Astrocyte (in vitro differentiated cells and primary cell): ENCODE measurements at regions not wholly inside any gene's neighbourhood (a gene's known extent, or its start where the extent isn't known, plus 50 kb on each side); places are given as distances from the start of the nearest gene placed in this dataset.

Experiments used
- DNase-seq: peaks from one replicate; pipeline ENCODE4 v3.0.0-alpha.2; 2010; ENCODE audit warnings: low read depth
- FAIRE-seq: peaks from 2 replicates; lab custom pipeline; 2011; peaks lifted over from hg19 to GRCh38; lab: Jason Lieb, UNC
- H2AFZ ChIP-seq: 2 replicates; pipeline ENCODE4 v1.6.0; 2012; ENCODE audit warnings: low read depth, low read length, inconsistent platforms
- H3K27ac ChIP-seq: 2 replicates; pipeline ENCODE4 v1.5.1; 2011; ENCODE audit warnings: low read depth, low read length, inconsistent platforms
- H3K27me3 ChIP-seq: 2 replicates; pipeline ENCODE4 v1.6.0; 2011; ENCODE audit warnings: low read length, inconsistent platforms; ENCODE audit not compliant: insufficient read depth
- H3K36me3 ChIP-seq: 2 replicates; pipeline ENCODE4 v1.5.1; 2011; ENCODE audit warnings: low read length, inconsistent platforms; ENCODE audit not compliant: insufficient read depth
- H3K4me1 ChIP-seq: 2 replicates; pipeline ENCODE4 v1.5.1; 2011; ENCODE audit warnings: low read length, inconsistent platforms; ENCODE audit not compliant: insufficient read depth
- H3K4me2 ChIP-seq: 2 replicates; pipeline ENCODE4 v1.6.0; 2012; ENCODE audit warnings: low read length, inconsistent platforms
- H3K4me3 ChIP-seq: 2 replicates; pipeline ENCODE4 v1.5.1; 2011; ENCODE audit warnings: low read depth, mild to moderate bottlenecking, low read length, inconsistent platforms; ENCODE audit not compliant: insufficient read depth
- H3K79me2 ChIP-seq: 2 replicates; pipeline ENCODE4 v1.6.0; 2012; ENCODE audit warnings: mild to moderate bottlenecking, low read length, inconsistent platforms; ENCODE audit not compliant: insufficient read depth
- H3K9ac ChIP-seq: 2 replicates; pipeline ENCODE4 v1.6.0; 2012; ENCODE audit warnings: mild to moderate bottlenecking, low read length, inconsistent platforms
- H3K9me3 ChIP-seq: 2 replicates; pipeline ENCODE4 v1.5.1; 2012; ENCODE audit warnings: low read depth, mild to moderate bottlenecking, low read length, inconsistent platforms; ENCODE audit not compliant: insufficient read depth
- H4K20me1 ChIP-seq: 2 replicates; pipeline ENCODE4 v1.6.0; 2012; ENCODE audit warnings: low read length, inconsistent platforms; ENCODE audit not compliant: insufficient read depth
- H3K27ac Mint-ChIP-seq: one replicate; pipeline ENCODE4 v1.8.0; 2021; ENCODE audit warnings: mild to moderate bottlenecking, mixed read lengths; ENCODE audit not compliant: unreplicated experiment
- H3K27me3 Mint-ChIP-seq: one replicate; pipeline ENCODE4 v1.8.0; 2021; ENCODE audit warnings: low read depth, mixed read lengths; ENCODE audit not compliant: unreplicated experiment
- H3K36me3 Mint-ChIP-seq: one replicate; pipeline ENCODE4 v1.8.0; 2021; ENCODE audit warnings: low read depth, mixed read lengths; ENCODE audit not compliant: unreplicated experiment
- H3K4me1 Mint-ChIP-seq: one replicate; pipeline ENCODE4 v1.8.0; 2021; ENCODE audit warnings: low read depth, mixed read lengths; ENCODE audit not compliant: unreplicated experiment
- H3K4me3 Mint-ChIP-seq: one replicate; pipeline ENCODE4 v1.8.0; 2021; ENCODE audit warnings: mild to moderate bottlenecking, moderate library complexity, mixed read lengths; ENCODE audit not compliant: unreplicated experiment
- H3K9me3 Mint-ChIP-seq: one replicate; pipeline ENCODE4 v1.8.0; 2021; ENCODE audit warnings: mild to moderate bottlenecking, mixed read lengths; ENCODE audit not compliant: unreplicated experiment
- EZH2 ChIP-seq: IDR thresholded peaks from 2 replicates; pipeline ENCODE4 v1.6.1; 2012; ENCODE audit warnings: mild to moderate bottlenecking, low read length, inconsistent platforms; ENCODE audit not compliant: insufficient read depth
- TF ChIP-seq, protein P1 (sequence below): IDR thresholded peaks from 2 replicates; pipeline ENCODE4 v1.5.1; 2011; ENCODE audit warnings: low read depth, mild to moderate bottlenecking, inconsistent platforms, low read length, moderate library complexity; ENCODE audit not compliant: insufficient read depth

DNA sequence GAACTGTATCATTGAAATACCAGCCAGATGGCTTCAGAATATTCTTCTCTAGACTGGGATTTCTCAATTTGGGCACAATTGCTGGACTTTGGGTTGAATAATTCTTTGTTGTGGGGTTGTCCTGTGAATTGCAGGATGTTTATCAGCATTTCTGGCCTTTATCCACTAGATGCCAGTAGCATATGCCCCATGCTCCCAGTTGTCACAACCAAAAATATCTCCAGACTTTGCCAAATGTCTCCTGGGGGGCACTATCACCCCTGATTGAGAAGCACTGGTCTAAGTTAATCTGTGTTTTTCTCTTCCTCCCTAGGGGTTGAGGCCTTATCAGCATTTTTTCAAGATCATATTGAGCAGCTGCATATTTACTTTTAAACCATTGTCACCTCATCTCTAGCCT, 204.9 kb upstream of the SP8 start:
- DNase-seq, result no peak
- no peak for TF ChIP-seq EZH2
- TF ChIP-seq, protein P1, sequence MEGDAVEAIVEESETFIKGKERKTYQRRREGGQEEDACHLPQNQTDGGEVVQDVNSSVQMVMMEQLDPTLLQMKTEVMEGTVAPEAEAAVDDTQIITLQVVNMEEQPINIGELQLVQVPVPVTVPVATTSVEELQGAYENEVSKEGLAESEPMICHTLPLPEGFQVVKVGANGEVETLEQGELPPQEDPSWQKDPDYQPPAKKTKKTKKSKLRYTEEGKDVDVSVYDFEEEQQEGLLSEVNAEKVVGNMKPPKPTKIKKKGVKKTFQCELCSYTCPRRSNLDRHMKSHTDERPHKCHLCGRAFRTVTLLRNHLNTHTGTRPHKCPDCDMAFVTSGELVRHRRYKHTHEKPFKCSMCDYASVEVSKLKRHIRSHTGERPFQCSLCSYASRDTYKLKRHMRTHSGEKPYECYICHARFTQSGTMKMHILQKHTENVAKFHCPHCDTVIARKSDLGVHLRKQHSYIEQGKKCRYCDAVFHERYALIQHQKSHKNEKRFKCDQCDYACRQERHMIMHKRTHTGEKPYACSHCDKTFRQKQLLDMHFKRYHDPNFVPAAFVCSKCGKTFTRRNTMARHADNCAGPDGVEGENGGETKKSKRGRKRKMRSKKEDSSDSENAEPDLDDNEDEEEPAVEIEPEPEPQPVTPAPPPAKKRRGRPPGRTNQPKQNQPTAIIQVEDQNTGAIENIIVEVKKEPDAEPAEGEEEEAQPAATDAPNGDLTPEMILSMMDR, result no peak
- no peak overlapping the region for H3K27ac Mint-ChIP-seq

DNA sequence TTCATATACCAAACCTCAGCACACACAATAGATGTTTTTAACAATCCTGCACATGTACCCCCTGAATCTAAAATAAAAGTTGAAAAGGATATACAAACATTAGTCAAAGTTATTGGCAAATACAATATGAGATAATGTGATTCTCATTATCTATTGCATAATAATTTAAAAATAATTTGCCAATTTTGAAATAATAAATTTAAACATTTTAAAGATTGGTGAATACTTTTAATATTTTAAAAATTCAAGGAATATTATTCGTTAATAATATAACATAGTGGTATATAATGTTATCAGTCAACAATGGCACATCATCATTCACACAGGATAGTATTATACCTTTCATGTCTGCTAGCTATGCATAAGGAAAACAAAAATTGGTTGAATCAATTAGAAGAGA, 207.0 kb upstream of the SP8 start:
- no peaks in the 10 kb centered on the region for H3K4me1 ChIP-seq
- H3K9me3 ChIP-seq, result no peaks in the 10 kb centered on the region
- Mint-ChIP-seq H3K9me3 (peaks cover 2% of the 10 kb centered on the region), H3K36me3 (no peaks in the 10 kb centered on the region), H3K27me3 (no peaks in the 10 kb centered on the region), H3K27ac (no peak overlapping the region), H3K4me3 (no peak overlapping the region), H3K4me1 (peaks cover 6% of the 10 kb centered on the region)
- H3K4me2 ChIP-seq, result no peak overlapping the region
- H3K79me2 ChIP-seq, result no peaks in the 10 kb centered on the region
- no peak for DNase-seq
- no peak overlapping the region for H3K4me3 ChIP-seq
- H4K20me1 ChIP-seq, result no peaks in the 10 kb centered on the region
- no peak overlapping the region for H2AFZ ChIP-seq
- H3K9ac ChIP-seq, result no peak overlapping the region
- TF ChIP-seq, protein P1, result no peak
- TF ChIP-seq EZH2, result no peak
- no peak for FAIRE-seq
- H3K27ac ChIP-seq, result no peak overlapping the region
- no peaks in the 10 kb centered on the region for H3K27me3 ChIP-seq
- H3K36me3 ChIP-seq, result no peaks in the 10 kb centered on the region

More for the DNA sequence above, 204.9 kb upstream of the SP8 start:
- Histone ChIP-seq H3K4me2 (no peak overlapping the region), H4K20me1 (no peaks in the 10 kb centered on the region), H3K79me2 (no peaks in the 10 kb centered on the region), H3K27ac (no peak overlapping the region), H3K9me3 (no peaks in the 10 kb centered on the region), H2AFZ (no peak overlapping the region), H3K4me1 (no peaks in the 10 kb centered on the region), H3K9ac (no peak overlapping the region), H3K4me3 (no peak overlapping the region), H3K36me3 (no peaks in the 10 kb centered on the region), H3K27me3 (no peaks in the 10 kb centered on the region)
- FAIRE-seq, result no peak
- Mint-ChIP-seq H3K4me3 (no peak overlapping the region), H3K36me3 (no peaks in the 10 kb centered on the region), H3K27me3 (no peaks in the 10 kb centered on the region), H3K9me3 (no peaks in the 10 kb centered on the region), H3K4me1 (no peaks in the 10 kb centered on the region)

DNA sequence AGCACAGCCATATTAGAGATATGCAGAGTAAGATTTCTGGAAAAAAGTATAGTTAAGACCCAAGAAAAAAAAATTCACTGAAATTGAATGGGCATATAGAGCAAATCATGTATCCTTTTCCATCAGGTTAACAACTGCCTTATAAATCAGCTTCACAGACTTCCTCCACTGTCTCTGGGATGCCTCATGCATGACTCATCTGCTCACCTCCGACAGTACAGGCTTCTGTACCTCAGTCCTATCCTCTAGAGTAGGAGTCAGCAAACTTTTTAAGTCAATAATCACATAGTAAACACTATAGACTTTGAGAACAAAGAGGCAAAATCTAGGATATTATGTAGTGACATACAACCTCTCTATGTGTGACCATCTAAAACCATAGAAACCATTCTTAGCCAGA, 211.6 kb upstream of the SP8 start:
- no peaks in the 10 kb centered on the region for H4K20me1 ChIP-seq
- H3K27me3 ChIP-seq, result no peaks in the 10 kb centered on the region
- Mint-ChIP-seq H3K4me3 (no peak overlapping the region), H3K36me3 (no peaks in the 10 kb centered on the region), H3K9me3 (peaks cover 4% of the 10 kb centered on the region), H3K27me3 (no peaks in the 10 kb centered on the region), H3K27ac (peak overlapping the region; percentile 26), H3K4me1 (peaks cover 6% of the 10 kb centered on the region)
- no peaks in the 10 kb centered on the region for H3K36me3 ChIP-seq
- no peak overlapping the region for H3K27ac ChIP-seq
- H2AFZ ChIP-seq, result no peak overlapping the region
- H3K79me2 ChIP-seq, result no peaks in the 10 kb centered on the region
- H3K9me3 ChIP-seq, result no peaks in the 10 kb centered on the region
- no peak for TF ChIP-seq EZH2
- TF ChIP-seq, protein P1, result no peak
- FAIRE-seq, result no peak
- no peak overlapping the region for H3K9ac ChIP-seq
- no peak overlapping the region for H3K4me3 ChIP-seq
- H3K4me1 ChIP-seq, result no peaks in the 10 kb centered on the region
- no peak for DNase-seq
- no peak overlapping the region for H3K4me2 ChIP-seq
